Body of pancreas (tissue), 4 donors: ENCODE measurements at regions not wholly inside any gene's neighbourhood (a gene's known extent, or its start where the extent isn't known, plus 50 kb on each side); places are given as distances from the start of the nearest gene placed in this dataset.

ENCODE experiments used
- CTCF ChIP-seq, 7 experiments: fragments of 450-650 bp in 4 of 7; fragments of 200-600 bp in 3 of 7; sonication (generic) in 3 of 7; IDR thresholded peaks; one replicate each; pipeline ENCODE4 v1.5.1; 2016 to 2019; ENCODE audit warnings: antibody characterized with exemption in 7 of 7
- POLR2A ChIP-seq, 3 donors: fragments of 450-650 bp; IDR thresholded peaks; one replicate each; pipeline ENCODE4 v1.6.1; 2016; ENCODE audit warnings: antibody characterized with exemption in 3 of 3, mild to moderate bottlenecking in 2 of 3

- TF ChIP-seq CTCF (IDR thresholded peaks at IDR 0.05) (no peak), POLR2A (IDR thresholded peaks at IDR 0.05) (no peak)
These were observed 500.1 kb downstream of the ETV1 start for GRCh38 chr7:13489386-13489785.
